K562 (cell line): ENCODE measurements at regions not wholly inside any gene's neighbourhood (a gene's known extent, or its start where the extent isn't known, plus 50 kb on each side); places are given as distances from the start of the nearest gene placed in this dataset.

Experiments
- ATF3 ChIP-seq, 2 experiments: fragments of 450-650 bp in 1 of 2; sonication (generic) in 1 of 2; formaldehyde crosslinking in 1 of 2; IDR thresholded peaks in 1 of 2; conservative IDR thresholded peaks in 1 of 2; 2 replicates each; pipeline versions ENCODE4 v1.6.1 to v1.8.1; 2016 to 2023; ENCODE audit warnings: mild to moderate bottlenecking in 2 of 2, moderate library complexity in 2 of 2, inconsistent platforms in 1 of 2, missing genetic modification reagents in 1 of 2
- BHLHE40 ChIP-seq: IDR thresholded peaks from 2 replicates; pipeline ENCODE4 v1.6.1; 2011; ENCODE audit warnings: low read length, improper control_type of control experiment
- CEBPG ChIP-seq, 3 experiments: fragments of 200-800 bp in 1 of 3; sonication (Bioruptor generic) in 1 of 3; sonication (generic) in 1 of 3; formaldehyde crosslinking in 1 of 3; IDR thresholded peaks in 2 of 3; conservative IDR thresholded peaks in 1 of 3; 2 replicates each; pipeline versions ENCODE4 v1.6.1 to v1.8.0; 2016 to 2022; ENCODE audit warnings: missing compliant biosample characterization in 2 of 3, missing genetic modification characterization in 2 of 3, mild to moderate bottlenecking in 1 of 3, missing genetic modification reagents in 1 of 3
- CHD2 ChIP-seq: IDR thresholded peaks from 2 replicates; pipeline ENCODE4 v1.6.1; 2011; ENCODE audit warnings: low read depth, low read length
- CTCF ChIP-seq, 3 experiments: IDR thresholded peaks in 2 of 3; conservative IDR thresholded peaks in 1 of 3; 2 replicates each; pipeline ENCODE4 v1.5.1; 2011 to 2012; ENCODE audit warnings: low read length in 3 of 3, mild to moderate bottlenecking in 3 of 3, control low read depth in 2 of 3, improper control_type of control experiment in 1 of 3, inconsistent platforms in 1 of 3, low read depth in 1 of 3, mixed read lengths in 1 of 3, moderate library complexity in 1 of 3; ENCODE audit not compliant: insufficient read depth in 2 of 3
- HEY1 ChIP-seq: fragments of 250-450 bp; sonication (Bioruptor Pico); IDR thresholded peaks from 2 replicates; pipeline ENCODE4 v1.5.0; 2020; ENCODE audit warnings: mild to moderate bottlenecking, moderate library complexity, borderline replicate concordance
- HNRNPL ChIP-seq: fragments of 200-400 bp; formaldehyde crosslinking; IDR thresholded peaks from 2 replicates; pipeline ENCODE4 v1.6.1; 2017; ENCODE audit warnings: low read depth, mild to moderate bottlenecking, low read length
- NR3C1 ChIP-seq: sonication (generic); formaldehyde crosslinking; IDR thresholded peaks from 2 replicates; pipeline ENCODE4 v1.8.1; 2022; ENCODE audit warnings: missing genetic modification reagents
- SREBF1 ChIP-seq: fragments of 150-350 bp; IDR thresholded peaks from 2 replicates; pipeline ENCODE4 v1.6.1; 2014; ENCODE audit warnings: antibody characterized with exemption, low read depth, low read length, borderline replicate concordance
- TAF1 ChIP-seq: IDR thresholded peaks from 2 replicates; pipeline ENCODE4 v1.6.1; 2011; ENCODE audit warnings: mild to moderate bottlenecking, low read length, moderate library complexity; ENCODE audit not compliant: insufficient read depth, control insufficient read depth, severe bottlenecking; ENCODE audit errors: extremely low read depth
- USF1 ChIP-seq: sonication (generic); formaldehyde crosslinking; IDR thresholded peaks from 2 replicates; pipeline ENCODE4 v1.9.0; 2022; ENCODE audit warnings: mild to moderate bottlenecking, missing genetic modification reagents
- ZNF23 ChIP-seq: fragments of 250-450 bp; sonication (Bioruptor Pico); IDR thresholded peaks from 2 replicates; pipeline ENCODE4 v1.4.0; 2020; ENCODE audit warnings: mild to moderate bottlenecking
- TF ChIP-seq, protein P1 (sequence below): fragments of 250-450 bp; sonication (Bioruptor Pico); IDR thresholded peaks from 2 replicates; pipeline ENCODE4 v1.4.0; 2020; ENCODE audit warnings: borderline replicate concordance

DNA sequence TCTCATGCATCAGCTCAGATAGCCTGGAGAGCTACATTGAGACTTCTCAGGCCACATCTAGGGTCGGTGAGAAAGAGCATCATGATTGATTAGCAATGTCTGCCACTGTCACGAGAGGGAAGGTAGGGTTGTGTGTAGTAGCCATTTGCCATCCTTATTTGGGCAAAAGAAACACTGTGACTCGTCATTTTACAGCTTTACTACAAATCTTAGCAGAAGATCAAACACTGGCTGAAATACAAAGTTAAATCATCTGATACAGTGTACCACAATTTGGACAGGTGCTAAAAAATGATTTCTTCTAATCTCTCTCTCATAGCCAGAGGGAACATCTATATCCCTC lies 334.3 kb downstream of the CBLN1 start:
- TF ChIP-seq, protein P1, sequence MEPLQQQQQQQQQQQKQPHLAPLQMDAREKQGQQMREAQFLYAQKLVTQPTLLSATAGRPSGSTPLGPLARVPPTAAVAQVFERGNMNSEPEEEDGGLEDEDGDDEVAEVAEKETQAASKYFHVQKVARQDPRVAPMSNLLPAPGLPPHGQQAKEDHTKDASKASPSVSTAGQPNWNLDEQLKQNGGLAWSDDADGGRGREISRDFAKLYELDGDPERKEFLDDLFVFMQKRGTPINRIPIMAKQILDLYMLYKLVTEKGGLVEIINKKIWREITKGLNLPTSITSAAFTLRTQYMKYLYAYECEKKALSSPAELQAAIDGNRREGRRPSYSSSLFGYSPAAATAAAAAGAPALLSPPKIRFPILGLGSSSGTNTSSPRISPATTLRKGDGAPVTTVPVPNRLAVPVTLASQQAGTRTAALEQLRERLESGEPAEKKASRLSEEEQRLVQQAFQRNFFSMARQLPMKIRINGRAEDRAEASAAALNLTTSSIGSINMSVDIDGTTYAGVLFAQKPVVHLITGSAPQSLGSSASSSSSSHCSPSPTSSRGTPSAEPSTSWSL, result no peak
- TF ChIP-seq CTCF (IDR thresholded peaks at IDR 0.05 in 2 of 3, conservative IDR thresholded peaks at IDR 0.05 in 1 of 3; ENCODE audit: insufficient read depth in 2 of 3, low read depth in 1 of 3, low read length in 3 of 3), result no peak
- no peak for TF ChIP-seq CHD2
- no peak for TF ChIP-seq USF1 (CRISPR knock-in tag)
- no peak for TF ChIP-seq ATF3 (IDR thresholded peaks at IDR 0.05)
- no peak for TF ChIP-seq ATF3 (CRISPR knock-in tag; conservative IDR thresholded peaks at IDR 0.05)
- TF ChIP-seq HNRNPL, result no peak
- TF ChIP-seq TAF1, result no peak
- TF ChIP-seq ZNF23 (CRISPR knock-in tag), result no peak
- TF ChIP-seq NR3C1 (CRISPR knock-in tag), result no peak
- no peak for TF ChIP-seq CEBPG (CRISPR knock-in tag; IDR thresholded peaks at IDR 0.05)
- TF ChIP-seq CEBPG (tag; conservative IDR thresholded peaks at IDR 0.05 in 1 of 2, IDR thresholded peaks at IDR 0.05 in 1 of 2), result no peak
- TF ChIP-seq HEY1 (CRISPR knock-in tag), result no peak
- TF ChIP-seq BHLHE40, result no peak
- no peak for TF ChIP-seq SREBF1
